NCI-H1930 (cell line): ENCODE measurements at regions not wholly inside any gene's neighbourhood (a gene's known extent, or its start where the extent isn't known, plus 50 kb on each side); places are given as distances from the start of the nearest gene placed in this dataset.
"Not testable (repeated sequence)": the region's sequence is repeated elsewhere in the genome, so short reads cannot be mapped to it uniquely, and the experiment has no call there.

Source experiments
- DNase-seq, 2 experiments: peaks; one replicate each; lab custom pipeline; 2025; lab: John Stamatoyannopoulos, UW

DNA sequence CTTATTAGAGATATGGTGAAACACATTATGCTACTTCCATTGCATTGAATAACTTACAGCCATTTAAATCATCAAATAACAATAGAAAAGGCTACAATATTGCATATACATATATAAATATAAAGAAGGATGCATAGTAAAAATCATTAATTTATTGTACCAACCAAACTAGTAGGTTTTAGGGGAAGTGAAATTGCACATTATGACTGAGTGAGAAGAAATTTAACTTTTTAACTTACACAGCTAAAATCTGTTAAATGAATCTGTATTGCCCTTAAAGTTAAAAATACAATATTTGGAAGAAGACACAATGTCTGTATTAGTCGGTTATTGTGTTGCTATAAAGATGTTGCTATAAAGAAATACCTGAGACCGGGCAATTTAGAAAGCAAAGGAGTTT lies 2073.7 kb upstream of the ACO1 start:
- no peak for DNase-seq

DNA sequence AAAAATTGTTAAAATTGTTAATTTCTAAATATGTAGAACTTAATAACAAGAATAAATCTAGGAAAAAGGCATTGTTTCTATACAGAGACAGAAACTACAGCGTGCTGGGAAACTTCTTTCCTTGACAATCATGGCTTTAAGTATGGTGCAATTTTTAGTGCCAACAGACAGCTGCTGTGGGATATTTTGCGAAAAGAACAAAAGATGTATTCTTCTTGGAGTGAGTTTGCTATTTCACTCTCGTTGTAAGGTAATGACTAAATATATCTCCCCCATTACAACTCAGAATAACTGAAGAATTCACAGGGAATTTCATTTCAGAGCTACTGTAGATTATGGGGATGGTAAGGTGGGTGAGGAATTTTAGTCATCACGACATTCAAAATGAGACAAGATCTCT lies 2055.0 kb upstream of the ACO1 start:
- no peak for DNase-seq

DNA sequence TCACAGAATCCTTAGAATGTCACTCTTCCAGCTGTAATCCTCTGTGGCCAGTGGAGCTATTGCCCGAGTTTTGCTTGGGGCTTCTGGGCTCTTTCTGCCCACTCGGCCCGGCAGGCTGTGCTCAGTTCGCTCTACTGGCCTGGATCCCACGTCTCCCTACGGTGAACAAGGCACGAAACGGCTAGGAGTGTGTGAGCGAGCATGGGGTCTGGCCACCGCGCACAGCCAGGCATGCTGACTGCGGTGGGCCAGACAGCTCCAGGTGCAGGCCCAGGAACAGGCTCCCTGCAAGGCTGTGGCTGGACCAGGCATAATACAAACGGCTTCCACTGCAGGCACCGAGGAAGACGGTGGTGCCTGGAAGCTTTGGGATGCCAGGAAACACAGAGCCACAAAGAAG lies 2035.5 kb upstream of the ACO1 start:
- no peak for DNase-seq

DNA sequence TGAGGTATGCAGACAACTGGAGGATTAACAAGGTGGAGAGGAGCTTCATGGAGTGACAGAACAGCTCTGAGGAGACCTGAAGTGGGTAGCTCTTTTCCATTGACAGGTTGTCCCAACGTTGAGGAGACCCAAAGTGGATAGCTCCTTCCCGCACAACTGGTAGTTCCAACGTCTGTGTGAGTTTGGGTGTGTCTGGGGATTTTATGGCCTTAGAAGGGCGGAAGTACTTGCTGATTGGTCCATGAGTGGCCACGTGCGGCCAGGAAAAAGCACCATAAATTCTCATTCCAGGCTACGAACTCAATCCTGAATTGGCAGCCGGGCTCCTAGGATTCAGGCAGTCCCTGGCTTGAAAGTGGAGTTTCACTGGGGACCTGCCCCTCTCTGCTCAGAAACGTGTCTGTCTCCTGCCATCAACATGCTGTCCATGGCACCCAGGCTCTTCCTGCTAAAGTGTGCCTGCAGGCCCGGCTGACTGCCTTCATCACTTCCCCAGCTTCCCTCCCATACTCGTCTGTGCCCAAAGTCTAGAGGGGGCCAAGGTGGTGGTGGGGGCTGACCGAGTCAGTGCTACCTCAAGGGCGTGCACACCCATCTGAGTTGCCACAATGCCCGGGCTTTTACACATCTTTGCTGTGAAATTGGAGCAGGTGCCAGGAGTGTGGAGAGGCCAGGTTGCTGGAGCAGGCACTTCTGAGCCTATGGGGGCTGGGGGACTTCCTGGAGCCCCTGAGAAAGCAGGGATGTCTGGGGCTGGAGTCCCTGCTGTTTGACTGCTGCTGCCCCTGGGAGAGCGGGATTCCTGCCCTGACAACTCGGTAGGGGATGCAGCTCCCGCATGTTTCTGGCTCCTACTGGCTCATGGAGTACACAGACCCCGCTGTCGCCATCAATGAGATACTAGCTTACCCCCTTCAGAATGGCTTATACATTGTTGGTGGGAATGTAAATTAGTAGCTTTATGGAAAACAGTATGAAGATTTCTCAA lies 2034.6 kb upstream of the ACO1 start:
- no peak for DNase-seq

DNA sequence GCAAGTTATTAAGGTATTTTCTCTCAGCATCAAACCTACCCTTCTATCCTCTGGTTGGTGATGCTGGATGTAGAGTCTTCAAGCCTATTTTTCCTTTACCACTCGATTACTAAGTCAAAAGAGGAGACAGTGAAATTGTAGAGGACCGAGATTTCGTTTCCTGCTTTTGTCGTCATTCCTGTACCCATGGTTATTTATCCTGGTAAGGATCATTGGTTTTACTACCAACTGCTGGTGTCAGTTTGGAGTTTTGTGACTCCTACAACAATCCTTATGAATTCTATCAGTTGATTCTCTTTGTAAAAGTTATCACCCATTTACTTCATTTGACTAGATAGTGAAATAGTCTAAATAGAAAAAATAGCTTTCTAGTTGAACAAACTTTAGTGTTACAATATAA lies 2028.2 kb upstream of the ACO1 start:
- DNase-seq, result no peak

DNA sequence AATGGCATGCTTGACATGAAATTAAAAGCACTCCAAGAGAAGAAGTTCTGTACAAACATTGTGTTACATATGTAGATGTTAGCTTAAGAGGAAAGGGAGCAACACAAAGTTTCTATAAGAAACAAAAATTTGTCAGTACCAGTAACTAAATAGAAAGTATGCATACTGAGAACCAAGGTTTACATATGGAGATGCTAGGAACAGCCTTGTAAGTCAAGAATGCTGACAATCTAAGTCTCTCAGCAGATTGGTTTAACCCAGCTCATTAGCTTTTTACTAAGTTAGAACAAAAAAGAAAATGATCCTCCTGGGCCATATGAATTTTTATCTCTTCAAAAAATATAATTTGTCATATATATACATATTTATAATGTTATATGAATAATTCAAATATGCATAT lies 2022.1 kb upstream of the ACO1 start:
- no peak for DNase-seq

DNA sequence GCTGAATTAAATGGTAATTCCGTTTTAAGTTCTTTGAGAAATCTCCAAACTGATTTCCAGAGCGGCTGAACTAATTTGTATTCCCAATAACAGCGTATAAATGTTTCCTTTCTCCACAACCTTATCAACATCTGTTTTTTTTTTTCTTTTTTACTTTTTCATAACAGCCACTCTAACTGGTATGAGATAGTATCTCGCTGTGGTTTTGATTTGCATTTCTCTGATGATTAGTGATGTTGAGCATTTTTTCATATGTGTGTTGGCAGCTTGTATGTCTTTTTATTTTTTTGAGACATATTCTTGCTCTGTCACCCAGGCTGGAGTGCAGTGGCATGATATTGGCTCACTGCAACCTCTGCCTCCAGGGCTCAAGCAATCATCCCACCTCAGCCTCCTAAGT lies 2018.3 kb upstream of the ACO1 start:
- DNase-seq, result not testable (repeated sequence)

DNA sequence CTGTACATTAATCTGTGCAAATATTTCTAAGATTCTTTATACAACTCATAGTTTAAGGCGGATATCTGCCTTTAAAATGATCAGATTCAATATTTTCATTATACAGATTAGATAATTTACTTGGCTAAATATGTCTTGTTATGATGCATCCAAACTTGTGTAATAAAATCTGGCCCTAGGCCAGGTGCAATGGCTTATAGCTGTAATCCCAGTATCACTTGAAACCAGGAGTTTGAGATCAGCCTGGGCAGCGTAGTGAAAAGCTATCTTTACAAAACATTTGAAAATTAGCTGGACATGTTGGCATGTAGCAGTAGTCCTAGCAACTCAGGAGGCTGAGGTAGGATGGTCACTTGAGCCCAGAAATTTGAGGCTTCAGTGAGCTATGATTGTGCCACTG lies 2002.2 kb upstream of the ACO1 start:
- DNase-seq, result no peak

DNA sequence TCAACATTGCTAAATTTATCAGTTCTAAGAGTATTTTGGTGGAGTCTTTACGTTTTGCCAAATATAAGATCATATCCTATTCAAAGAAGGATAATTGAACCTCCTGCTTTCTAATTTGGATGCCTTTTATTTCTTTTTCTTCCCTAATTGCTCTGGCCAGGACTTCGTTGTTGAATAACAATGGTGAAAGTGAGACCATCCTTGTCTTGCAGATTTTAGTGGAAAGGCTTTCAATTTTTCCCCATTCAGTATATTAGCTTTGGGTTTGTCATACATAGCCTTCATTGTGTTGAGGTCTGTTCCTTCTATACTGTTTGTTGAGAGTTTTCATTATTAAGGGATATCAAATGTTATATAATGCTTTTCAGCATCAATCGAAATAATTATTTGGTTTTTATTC lies 1974.2 kb upstream of the ACO1 start:
- DNase-seq, result no peak

DNA sequence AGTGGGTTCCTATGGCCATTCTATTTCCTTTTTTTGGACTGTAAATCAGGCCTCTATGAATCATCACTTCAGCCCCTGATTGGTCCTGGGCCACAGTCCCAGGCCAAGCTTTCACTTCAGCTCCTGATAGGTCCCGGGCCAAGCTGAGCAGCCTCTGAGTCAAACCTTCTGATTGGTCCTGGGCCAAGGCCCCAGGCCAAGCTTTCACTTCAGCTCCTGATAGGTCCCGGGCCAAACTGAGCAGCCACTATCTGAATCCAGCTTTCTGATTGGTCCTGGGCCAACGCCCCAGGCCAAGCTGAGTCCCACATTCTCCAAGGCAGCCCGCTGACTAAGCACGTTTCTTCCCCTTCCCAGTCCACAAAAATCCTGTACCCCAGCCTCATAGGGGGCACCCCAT lies 1972.9 kb upstream of the ACO1 start:
- no peak for DNase-seq

DNA sequence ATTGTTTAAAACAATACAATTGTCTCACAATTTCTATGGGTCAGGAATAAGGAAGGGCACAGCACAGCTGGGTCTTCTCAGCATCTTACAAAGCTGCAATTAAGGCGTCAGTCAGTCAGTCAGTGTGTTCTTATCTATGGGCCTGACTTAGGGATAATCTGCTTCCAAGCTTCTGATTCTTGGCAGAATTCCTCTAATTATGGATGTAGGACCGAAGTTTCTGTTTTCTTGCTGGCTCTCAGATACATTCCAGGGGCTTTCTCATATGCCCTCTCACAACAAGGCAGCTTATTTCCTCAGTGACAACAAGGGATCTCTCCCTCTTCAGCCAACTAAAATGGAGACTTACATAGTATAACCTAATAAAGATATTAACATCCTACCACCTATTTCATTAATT lies 1925.3 kb upstream of the ACO1 start:
- no peak for DNase-seq

DNA sequence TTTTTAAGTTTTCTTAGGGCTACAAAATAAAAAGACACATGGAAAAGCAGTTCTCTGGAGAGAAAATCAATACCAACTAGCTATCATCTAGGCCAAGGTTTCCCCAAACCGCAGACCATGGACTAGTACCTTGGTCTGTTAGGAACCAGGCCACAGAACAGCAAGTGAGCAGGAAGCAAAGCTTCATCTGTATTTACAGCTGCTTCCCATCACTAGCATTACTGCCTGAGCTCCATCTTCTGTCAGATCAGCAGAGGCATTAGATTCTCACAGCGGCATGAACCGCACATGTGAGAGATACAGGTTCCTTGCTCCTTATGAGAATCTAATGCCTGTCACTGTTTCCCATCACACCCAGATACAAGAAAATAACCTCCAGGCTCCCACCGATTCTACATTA lies 1907.6 kb upstream of the ACO1 start:
- DNase-seq, result no peak

DNA sequence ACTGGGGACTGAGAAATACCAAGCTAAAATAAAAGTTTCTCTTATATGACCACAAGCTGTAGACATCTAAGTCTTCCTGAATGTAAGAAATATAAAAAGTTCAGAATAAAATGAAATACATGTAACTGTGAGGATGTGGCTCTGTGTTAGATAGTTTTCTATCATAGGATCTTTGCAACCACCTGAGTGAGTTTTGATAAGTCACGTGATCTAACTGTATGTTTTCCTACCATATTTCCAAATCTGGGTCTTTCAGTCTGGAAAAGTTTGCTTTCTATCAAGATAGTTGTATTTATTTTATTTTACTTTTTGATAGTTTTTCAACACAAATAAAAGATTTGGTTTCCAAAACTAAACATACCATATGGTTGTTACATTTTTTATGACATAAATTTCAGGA lies 1905.8 kb upstream of the ACO1 start:
- no peak for DNase-seq

DNA sequence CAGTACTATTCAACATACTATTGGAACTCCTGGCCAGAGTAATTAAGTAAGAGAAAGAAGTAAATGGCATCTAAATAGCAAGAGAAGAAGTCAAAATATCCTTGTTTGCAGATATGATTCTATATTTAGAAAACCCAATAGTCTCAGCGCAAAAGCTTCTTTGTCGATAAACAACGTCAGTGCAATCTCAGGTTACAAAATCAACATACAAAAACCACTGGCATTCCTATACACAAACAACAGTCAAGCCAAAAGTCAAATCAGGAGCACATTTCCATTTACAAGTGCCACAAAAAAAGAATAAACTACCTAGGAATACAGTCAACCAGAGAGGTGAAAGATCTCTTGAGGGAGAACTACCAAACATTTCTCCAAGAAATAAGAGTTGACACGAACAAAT lies 1901.9 kb upstream of the ACO1 start:
- DNase-seq, result no peak

DNA sequence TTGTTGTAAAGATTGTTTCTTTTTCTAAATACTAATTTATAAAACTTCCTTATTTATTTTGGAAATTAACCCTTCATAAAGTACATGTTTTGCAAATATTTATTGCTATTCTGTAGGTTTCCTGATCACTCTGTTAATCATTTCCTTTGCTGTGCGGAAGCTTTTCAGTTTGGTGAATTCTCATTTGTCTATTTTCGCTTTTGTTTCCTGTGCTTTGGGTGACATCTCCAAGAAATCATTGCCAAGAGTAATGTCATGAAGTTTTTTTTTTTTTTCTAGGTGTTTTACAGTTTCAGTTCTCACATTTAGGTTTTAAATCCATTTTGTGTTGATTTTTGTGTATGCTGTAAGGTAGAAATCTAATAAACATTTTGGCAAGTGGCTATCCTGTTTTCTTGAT lies 1899.8 kb upstream of the ACO1 start:
- no peak for DNase-seq

DNA sequence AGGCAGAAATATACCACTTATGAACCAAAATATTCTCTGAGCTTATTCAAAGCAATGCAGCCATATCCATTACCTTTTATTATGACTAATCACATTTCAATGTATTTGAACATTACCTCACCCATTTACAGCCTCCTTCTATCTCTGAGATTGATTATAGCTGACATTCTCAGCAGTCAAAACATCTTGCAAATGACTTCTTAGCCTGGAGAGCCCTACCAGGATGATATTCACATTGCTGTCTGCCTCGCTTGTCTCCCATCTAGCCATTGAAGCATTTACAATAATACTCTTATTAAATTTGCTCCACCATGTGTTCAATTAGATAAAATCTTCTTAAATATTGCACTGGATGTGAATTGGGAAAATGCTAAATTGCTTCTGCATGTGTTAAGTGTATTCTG lies 1879.9 kb upstream of the ACO1 start:
- no peak for DNase-seq

DNA sequence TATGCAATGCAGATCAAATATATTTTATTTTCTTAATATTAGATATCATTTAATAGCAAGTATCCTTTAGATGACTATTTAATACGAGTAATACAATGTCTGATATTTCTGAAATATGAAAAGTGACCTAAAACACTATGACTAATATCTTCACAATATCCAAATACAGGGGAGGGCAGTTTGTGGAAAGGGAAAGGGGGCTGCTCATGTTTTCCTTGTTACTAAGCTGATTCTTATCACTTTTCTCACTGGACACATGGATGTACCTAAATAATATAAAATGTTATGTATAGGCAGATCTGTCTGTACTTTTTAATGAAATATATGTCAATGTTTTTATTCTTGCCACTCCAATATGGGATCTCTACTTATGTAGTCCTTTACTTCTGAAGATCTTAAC lies 1879.1 kb upstream of the ACO1 start:
- no peak for DNase-seq

DNA sequence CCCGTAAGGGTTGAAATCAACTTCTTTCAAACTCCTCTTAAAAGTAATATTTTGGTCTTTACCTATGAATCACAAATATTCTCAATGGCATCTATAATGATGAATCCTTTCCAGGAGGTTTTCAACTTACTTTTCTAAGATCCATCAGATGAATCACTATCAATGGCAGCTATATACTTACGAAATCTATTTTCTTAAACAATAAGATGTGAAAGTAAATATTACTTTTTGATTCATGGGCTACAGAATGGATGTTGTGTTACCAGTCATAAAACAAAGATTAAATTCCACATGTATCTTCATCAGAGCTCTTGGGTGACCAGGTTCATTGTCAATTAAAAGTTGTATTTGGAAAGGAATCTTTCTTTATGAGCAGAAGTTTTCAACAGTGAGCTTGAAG lies 1877.7 kb upstream of the ACO1 start:
- no peak for DNase-seq

DNA sequence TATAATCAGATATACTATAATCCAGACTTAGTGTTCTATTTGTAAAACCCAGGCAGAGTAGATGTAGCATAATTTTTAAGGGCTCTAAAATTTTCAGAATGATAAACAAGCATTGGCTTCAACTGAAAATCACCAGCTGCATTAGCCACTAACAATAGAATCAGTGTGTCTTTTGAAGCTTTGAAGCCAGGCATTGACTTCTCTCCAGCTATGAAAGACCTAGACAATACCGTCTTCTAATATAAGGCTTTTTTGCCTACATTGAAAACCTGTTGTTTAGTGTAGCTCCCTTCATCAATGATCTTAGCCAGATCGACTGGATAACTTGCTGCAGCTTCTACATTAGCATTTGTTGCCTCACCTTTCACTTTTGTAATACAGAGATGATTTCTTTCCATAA lies 1877.3 kb upstream of the ACO1 start:
- no peak for DNase-seq

DNA sequence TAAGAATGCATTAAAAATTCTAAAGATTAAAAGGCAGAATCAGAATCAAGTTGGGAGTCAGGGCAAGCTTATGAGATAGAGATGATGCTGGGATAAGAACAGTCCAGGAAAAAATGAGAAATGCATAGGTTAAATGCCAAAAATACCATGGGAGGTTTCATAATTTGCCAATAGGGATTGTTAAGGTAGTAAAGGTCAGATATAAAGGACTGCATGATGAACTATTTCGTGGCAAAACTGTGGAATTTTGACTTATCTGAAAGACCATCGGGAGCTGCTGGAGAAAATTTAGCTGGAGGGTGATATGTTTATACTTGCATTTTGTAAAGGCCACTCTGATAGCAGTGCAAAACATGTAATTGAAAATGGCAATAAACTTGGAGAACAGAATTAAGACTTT lies 1872.8 kb upstream of the ACO1 start:
- no peak for DNase-seq

DNA sequence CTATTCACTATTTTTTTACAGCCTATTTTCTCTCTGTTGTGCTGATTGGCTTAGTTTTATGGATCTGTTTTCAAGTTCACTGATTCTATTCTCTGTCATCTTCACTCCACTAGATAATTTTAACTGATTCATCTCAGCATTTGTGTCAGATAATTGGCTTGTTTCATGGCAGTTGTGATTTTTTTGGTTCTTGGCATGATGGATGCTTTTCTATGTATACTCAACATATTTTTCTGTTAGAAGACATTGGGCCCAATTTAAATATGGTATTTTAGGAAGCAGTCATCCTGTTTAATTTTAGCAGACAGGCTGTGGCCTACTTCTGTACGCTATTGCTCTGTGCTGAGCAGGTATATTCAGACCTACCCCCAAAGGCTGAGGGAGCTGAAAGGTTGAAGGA lies 1865.3 kb upstream of the ACO1 start:
- no peak for DNase-seq

DNA sequence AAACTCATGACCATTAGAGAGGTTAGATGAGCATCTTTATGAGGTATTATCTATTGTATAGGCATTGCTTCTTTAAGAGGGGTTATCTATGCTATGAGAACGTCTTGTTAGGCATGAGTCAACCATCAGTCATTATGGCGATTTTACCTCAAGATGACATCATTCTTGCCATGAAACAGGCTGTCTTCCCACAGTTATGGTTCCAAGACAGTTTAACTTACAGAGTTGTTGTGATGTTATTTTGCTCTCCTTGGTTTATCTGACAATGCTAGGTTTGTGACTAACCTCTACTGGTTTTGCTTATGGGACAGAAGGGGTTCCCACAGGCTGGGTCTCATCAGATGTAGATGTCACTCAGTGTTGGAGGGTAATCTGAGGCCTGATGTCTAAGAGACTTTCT lies 1864.7 kb upstream of the ACO1 start:
- no peak for DNase-seq

DNA sequence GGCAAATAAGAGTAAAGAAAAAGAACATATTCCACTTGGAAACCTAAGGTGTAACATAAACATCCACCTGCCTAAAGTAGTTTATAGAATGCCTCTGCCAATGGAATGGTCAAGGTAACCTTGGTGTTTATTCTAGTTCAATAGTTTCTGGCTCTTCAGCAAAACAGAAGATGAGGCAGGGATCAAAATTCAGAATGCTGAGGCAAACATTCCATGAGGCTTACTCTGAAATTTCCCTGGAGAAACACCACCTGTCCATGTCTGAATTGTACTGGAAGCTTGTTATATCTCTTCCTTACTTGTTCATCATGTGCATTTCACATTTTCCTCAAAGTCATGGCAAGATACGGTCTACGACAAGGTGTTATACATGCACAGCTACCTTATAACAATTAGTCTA lies 1862.4 kb upstream of the ACO1 start:
- DNase-seq, result no peak

DNA sequence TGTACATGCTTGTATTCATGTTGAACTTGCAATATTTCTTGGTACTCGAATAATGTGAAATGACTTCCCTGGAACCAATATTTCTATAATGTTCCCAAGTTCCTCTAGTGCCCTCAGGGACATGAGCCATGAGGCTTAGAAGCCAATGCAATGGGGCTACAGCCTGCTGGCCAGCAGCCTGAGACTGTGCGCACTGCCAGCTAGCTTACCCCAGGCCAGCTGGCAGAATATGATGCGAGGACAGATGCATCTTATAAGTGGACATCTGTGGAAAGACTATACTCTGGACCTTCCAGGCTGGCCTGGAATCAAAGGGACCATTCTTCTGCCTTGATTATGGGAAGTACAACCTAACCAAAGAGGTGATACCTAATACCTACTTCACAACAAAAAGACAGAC lies 1862.0 kb upstream of the ACO1 start:
- no peak for DNase-seq
